ENCODE measurements at regions not wholly inside any gene's neighbourhood (a gene's known extent, or its start where the extent isn't known, plus 50 kb on each side); places are given as distances from the start of the nearest gene placed in this dataset.

DNA sequence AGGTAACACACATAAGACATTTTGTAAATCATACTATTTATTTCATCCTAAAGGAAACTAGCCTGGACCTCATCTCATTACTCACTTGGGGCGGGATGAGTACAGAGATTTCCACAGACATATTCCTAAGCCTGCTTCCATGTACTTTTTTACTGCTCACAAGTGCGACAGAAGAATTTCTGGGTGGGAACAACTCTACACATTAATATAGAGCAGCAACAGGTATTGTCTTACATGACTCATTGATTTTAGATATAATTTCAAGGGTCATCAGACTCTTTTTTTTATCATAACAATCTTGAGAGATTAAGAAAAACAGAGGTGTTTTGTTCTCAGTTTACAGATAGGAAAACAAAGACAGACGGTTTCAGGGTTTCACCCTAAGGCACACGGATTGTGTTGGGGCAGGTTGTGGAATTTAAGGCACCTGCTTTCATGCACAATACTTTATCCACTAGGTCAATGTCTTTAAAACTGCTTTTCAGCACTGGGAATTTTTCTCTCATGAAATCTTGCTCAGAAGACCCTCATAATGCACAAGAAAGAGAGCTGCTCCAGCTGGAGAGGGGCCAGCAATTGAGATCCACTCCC lies 186.7 kb upstream of the CDIN1 start:
- Histone ChIP-seq H3K4me3 (ENCODE audit: low read depth, low read length) (no peak overlapping the region), H3K9me3 (ENCODE audit: control insufficient read depth, insufficient read depth, low read length) (no peaks in the 10 kb centered on the region), H3K9ac (ENCODE audit: low read depth, low read length) (no peak overlapping the region), H3K27me3 (ENCODE audit: control insufficient read depth, insufficient read depth, low read length) (no peaks in the 10 kb centered on the region), H3K4me1 (ENCODE audit: control insufficient read depth, insufficient read depth, low read length) (no peaks in the 10 kb centered on the region), H3K36me3 (ENCODE audit: control insufficient read depth, insufficient read depth, low read length) (no peaks in the 10 kb centered on the region)

DNA sequence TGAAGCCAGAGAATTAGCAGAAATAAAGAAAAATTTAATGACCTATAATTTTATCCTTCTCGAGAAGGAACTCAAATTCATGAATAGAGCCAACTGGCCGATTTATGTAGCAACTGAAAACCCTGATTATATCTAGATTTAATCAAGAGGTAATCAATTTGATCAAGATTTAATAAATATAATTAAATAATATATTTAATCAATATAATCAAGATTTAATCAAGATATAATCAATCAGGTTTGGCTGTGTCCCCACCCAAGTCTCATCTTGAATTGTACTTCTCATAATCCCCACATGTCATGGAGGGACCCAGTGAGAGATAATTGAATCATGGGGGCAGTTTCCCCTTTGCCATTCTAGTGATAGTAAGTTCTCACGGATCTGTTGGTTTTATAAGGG lies 181.2 kb upstream of the CDIN1 start:
- Histone ChIP-seq H3K4me1 (ENCODE audit: control insufficient read depth, insufficient read depth, low read length) (peaks cover 2% of the 10 kb centered on the region), H3K9me3 (ENCODE audit: control insufficient read depth, insufficient read depth, low read length) (no peaks in the 10 kb centered on the region), H3K36me3 (ENCODE audit: control insufficient read depth, insufficient read depth, low read length) (no peaks in the 10 kb centered on the region), H3K9ac (ENCODE audit: low read depth, low read length) (no peak overlapping the region), H3K27me3 (ENCODE audit: control insufficient read depth, insufficient read depth, low read length) (no peaks in the 10 kb centered on the region), H3K4me3 (ENCODE audit: low read depth, low read length) (no peak overlapping the region)

- Histone ChIP-seq H3K9me3 (ENCODE audit: control insufficient read depth, insufficient read depth, low read length) (no peaks in the 10 kb centered on the region), H3K36me3 (ENCODE audit: control insufficient read depth, insufficient read depth, low read length) (no peaks in the 10 kb centered on the region), H3K4me1 (ENCODE audit: control insufficient read depth, insufficient read depth, low read length) (peaks cover 7% of the 10 kb centered on the region), H3K27me3 (ENCODE audit: control insufficient read depth, insufficient read depth, low read length) (no peaks in the 10 kb centered on the region), H3K4me3 (ENCODE audit: low read depth, low read length) (no peak overlapping the region), H3K9ac (ENCODE audit: low read depth, low read length) (no peak overlapping the region)
Measured at GRCh38 chr15:36399276-36399675, 180.2 kb upstream of the CDIN1 start.

DNA sequence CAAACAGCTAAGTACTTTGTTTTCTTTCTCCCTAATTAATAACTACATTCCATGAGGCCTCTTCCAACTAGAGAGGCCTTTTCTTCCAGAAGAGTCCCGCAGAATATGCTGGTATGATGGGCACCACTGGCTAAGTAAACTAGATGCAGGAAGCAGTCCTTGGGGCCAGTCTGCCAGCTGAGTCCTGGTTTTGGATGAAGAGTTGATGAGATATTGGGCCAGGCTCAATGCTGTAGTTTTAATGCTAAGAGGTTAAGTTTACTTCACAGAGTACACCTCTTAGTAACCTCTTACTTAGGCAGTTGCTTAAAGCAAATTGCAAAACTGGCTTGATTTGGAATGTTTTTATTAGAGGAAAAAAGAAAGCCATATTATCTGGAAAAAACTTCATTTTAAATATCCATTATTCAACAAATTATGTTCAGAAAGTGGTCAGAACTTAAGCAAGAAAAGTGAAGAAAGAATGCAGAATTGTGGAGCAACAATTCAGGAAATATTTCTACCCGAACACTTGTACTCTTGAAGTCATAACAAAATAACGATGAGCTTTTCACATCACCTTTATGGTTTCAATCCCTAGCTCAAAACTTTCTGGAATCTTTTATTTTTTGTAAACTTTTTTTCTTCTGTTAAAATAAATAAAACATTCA lies 178.4 kb upstream of the CDIN1 start:
- Histone ChIP-seq H3K9ac (ENCODE audit: low read depth, low read length) (no peak overlapping the region), H3K9me3 (ENCODE audit: control insufficient read depth, insufficient read depth, low read length) (no peaks in the 10 kb centered on the region), H3K27me3 (ENCODE audit: control insufficient read depth, insufficient read depth, low read length) (no peaks in the 10 kb centered on the region), H3K36me3 (ENCODE audit: control insufficient read depth, insufficient read depth, low read length) (no peaks in the 10 kb centered on the region), H3K4me3 (ENCODE audit: low read depth, low read length) (no peak overlapping the region), H3K4me1 (ENCODE audit: control insufficient read depth, insufficient read depth, low read length) (peaks cover 10% of the 10 kb centered on the region)

GRCh38 chr15:36401586-36401966 lies 177.8 kb upstream of the CDIN1 start:
- H3K4me1 ChIP-seq (ENCODE audit: control insufficient read depth, insufficient read depth, low read length) = peaks cover 16% of the 10 kb centered on the region
- H3K36me3 ChIP-seq (ENCODE audit: control insufficient read depth, insufficient read depth, low read length) = no peaks in the 10 kb centered on the region
- no peaks in the 10 kb centered on the region for H3K27me3 ChIP-seq (ENCODE audit: control insufficient read depth, insufficient read depth, low read length)
- H3K9me3 ChIP-seq (ENCODE audit: control insufficient read depth, insufficient read depth, low read length) = no peaks in the 10 kb centered on the region
- H3K4me3 ChIP-seq (ENCODE audit: low read depth, low read length) = no peak overlapping the region
- no peak overlapping the region for H3K9ac ChIP-seq (ENCODE audit: low read depth, low read length)

DNA sequence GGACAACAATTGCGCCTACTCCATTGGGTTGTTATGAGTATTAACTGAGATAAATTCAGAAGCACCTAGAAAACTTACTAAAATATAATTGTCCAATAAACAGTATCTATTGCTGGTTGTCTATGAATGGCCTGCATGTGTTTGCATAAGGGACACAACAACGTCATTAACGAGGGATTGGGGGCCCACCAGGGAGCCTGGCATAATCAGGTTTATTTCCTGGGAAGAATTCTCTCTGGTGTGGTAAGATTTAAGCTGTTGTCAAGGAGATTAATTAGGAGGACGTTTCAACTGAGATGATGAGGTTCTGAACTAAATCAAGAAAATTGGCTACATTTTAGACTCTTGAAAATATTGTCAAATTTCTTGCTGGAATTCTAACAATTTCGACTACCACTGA lies 176.1 kb upstream of the CDIN1 start:
- Histone ChIP-seq H3K27me3 (ENCODE audit: control insufficient read depth, insufficient read depth, low read length) (no peaks in the 10 kb centered on the region), H3K4me3 (ENCODE audit: low read depth, low read length) (no peak overlapping the region), H3K9me3 (ENCODE audit: control insufficient read depth, insufficient read depth, low read length) (no peaks in the 10 kb centered on the region), H3K36me3 (ENCODE audit: control insufficient read depth, insufficient read depth, low read length) (no peaks in the 10 kb centered on the region), H3K9ac (ENCODE audit: low read depth, low read length) (no peak overlapping the region), H3K4me1 (ENCODE audit: control insufficient read depth, insufficient read depth, low read length) (peaks cover 29% of the 10 kb centered on the region)

DNA sequence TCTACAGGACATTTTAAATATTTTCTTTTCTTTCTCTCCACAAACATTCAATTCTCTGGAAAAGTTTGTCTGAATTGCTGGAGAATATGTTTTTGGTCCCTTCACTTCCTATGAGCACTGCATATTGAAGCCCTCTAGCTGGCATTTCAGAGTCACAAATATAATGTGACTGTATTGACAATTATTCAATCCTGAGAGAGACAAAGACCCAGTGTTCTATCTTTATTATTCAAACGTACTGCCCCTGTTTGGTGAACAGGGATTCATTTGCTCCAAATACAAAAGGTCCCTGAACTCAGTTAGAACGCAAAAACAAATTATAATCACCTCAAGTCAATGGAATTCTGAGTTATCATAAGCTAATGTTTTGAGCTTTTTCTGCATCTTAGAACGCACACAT lies 173.1 kb upstream of the CDIN1 start:
- Histone ChIP-seq H3K4me3 (ENCODE audit: low read depth, low read length) (no peak overlapping the region), H3K9me3 (ENCODE audit: control insufficient read depth, insufficient read depth, low read length) (no peaks in the 10 kb centered on the region), H3K4me1 (ENCODE audit: control insufficient read depth, insufficient read depth, low read length) (peaks cover 29% of the 10 kb centered on the region), H3K27me3 (ENCODE audit: control insufficient read depth, insufficient read depth, low read length) (no peaks in the 10 kb centered on the region), H3K36me3 (ENCODE audit: control insufficient read depth, insufficient read depth, low read length) (no peaks in the 10 kb centered on the region), H3K9ac (ENCODE audit: low read depth, low read length) (no peak overlapping the region)

DNA sequence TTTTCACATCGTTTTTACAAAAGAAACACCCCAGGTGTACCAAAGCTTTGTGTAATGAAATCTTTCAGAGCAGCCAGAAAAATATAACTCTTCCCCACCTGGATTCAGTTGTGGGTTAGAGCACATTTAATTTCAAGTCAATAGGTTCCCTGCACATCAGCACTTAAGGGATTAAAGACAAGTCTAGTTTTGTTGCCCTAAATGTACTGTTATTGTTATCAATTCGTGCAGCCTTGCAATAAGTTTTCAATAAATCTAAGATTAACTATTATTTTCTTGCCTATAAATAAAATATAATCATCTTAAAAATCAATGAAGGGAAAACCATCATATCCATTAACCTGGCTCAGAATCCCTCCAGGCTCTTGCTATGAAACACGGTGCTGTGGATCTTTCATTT lies 172.5 kb upstream of the CDIN1 start:
- Histone ChIP-seq H3K9me3 (ENCODE audit: control insufficient read depth, insufficient read depth, low read length) (no peaks in the 10 kb centered on the region), H3K36me3 (ENCODE audit: control insufficient read depth, insufficient read depth, low read length) (no peaks in the 10 kb centered on the region), H3K4me3 (ENCODE audit: low read depth, low read length) (no peak overlapping the region), H3K9ac (ENCODE audit: low read depth, low read length) (no peak overlapping the region), H3K4me1 (ENCODE audit: control insufficient read depth, insufficient read depth, low read length) (peaks cover 29% of the 10 kb centered on the region), H3K27me3 (ENCODE audit: control insufficient read depth, insufficient read depth, low read length) (no peaks in the 10 kb centered on the region)

DNA sequence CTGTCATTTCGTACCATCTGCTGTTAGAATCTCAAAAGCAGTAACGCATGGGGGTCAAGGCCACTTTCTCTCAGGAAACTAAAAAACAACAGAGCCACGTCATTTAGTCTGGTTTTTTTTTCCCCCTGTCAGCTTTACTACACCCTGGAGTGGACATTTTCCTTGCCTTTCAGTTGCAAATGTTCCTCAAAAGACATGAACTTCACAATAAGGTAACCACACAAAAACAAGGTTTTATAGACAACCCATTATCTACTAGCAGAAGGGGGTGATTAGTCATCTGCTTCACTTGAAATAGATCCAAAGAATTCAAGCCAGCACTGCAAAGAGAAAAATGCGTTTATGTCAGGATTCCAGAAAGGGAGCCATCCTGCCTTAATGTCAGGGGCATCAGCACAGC lies 171.8 kb upstream of the CDIN1 start:
- no peaks in the 10 kb centered on the region for H3K36me3 ChIP-seq (ENCODE audit: control insufficient read depth, insufficient read depth, low read length)
- no peak overlapping the region for H3K4me3 ChIP-seq (ENCODE audit: low read depth, low read length)
- no peak overlapping the region for H3K9ac ChIP-seq (ENCODE audit: low read depth, low read length)

GRCh38 chr15:36409819-36410218 lies 169.6 kb upstream of the CDIN1 start:
- no peak overlapping the region for H3K9ac ChIP-seq (ENCODE audit: low read depth, low read length)
- no peaks in the 10 kb centered on the region for H3K36me3 ChIP-seq (ENCODE audit: control insufficient read depth, insufficient read depth, low read length)
- no peaks in the 10 kb centered on the region for H3K9me3 ChIP-seq (ENCODE audit: control insufficient read depth, insufficient read depth, low read length)
- H3K4me3 ChIP-seq (ENCODE audit: low read depth, low read length) = no peak overlapping the region
- H3K27me3 ChIP-seq (ENCODE audit: control insufficient read depth, insufficient read depth, low read length) = no peaks in the 10 kb centered on the region
- H3K4me1 ChIP-seq (ENCODE audit: control insufficient read depth, insufficient read depth, low read length) = peaks cover 22% of the 10 kb centered on the region

More for the DNA sequence above, 171.8 kb upstream of the CDIN1 start:
- Histone ChIP-seq H3K9me3 (ENCODE audit: control insufficient read depth, insufficient read depth, low read length) (no peaks in the 10 kb centered on the region), H3K4me1 (ENCODE audit: control insufficient read depth, insufficient read depth, low read length) (peaks cover 29% of the 10 kb centered on the region), H3K27me3 (ENCODE audit: control insufficient read depth, insufficient read depth, low read length) (no peaks in the 10 kb centered on the region)

GRCh38 chr15:36414670-36415069 lies 164.8 kb upstream of the CDIN1 start:
- Histone ChIP-seq H3K9me3 (ENCODE audit: control insufficient read depth, insufficient read depth, low read length) (no peaks in the 10 kb centered on the region), H3K4me3 (ENCODE audit: low read depth, low read length) (no peak overlapping the region), H3K9ac (ENCODE audit: low read depth, low read length) (no peak overlapping the region), H3K4me1 (ENCODE audit: control insufficient read depth, insufficient read depth, low read length) (no peaks in the 10 kb centered on the region), H3K27me3 (ENCODE audit: control insufficient read depth, insufficient read depth, low read length) (no peaks in the 10 kb centered on the region), H3K36me3 (ENCODE audit: control insufficient read depth, insufficient read depth, low read length) (no peaks in the 10 kb centered on the region)

DNA sequence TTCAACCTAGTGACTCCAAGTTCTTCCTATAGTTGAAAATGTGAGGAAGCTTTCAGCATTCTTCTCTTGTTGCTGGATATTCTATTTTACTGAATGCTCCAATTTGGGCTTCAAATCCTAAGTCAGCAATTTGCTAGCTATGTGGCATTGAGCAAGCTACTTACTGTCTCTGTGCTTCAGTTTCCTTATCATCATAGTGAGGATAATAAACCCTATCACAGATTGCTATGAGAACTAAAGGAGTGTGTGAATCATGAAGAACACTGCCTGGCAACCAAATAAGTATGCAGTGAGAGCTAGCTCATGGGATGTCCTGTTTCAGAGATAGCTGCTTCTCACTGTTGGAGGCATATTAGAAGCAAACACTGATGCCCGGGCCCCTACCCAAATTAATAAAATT lies 163.8 kb upstream of the CDIN1 start:
- Histone ChIP-seq H3K27me3 (ENCODE audit: control insufficient read depth, insufficient read depth, low read length) (no peaks in the 10 kb centered on the region), H3K9me3 (ENCODE audit: control insufficient read depth, insufficient read depth, low read length) (no peaks in the 10 kb centered on the region), H3K4me3 (ENCODE audit: low read depth, low read length) (no peak overlapping the region), H3K36me3 (ENCODE audit: control insufficient read depth, insufficient read depth, low read length) (no peaks in the 10 kb centered on the region), H3K9ac (ENCODE audit: low read depth, low read length) (no peak overlapping the region), H3K4me1 (ENCODE audit: control insufficient read depth, insufficient read depth, low read length) (no peaks in the 10 kb centered on the region)
